H9 (cell line): ENCODE measurements at regions not wholly inside any gene's neighbourhood (a gene's known extent, or its start where the extent isn't known, plus 50 kb on each side); places are given as distances from the start of the nearest gene placed in this dataset.

ENCODE experiments used
- DNase-seq: peaks from one replicate; pipeline ENCODE4 v3.0.0-alpha.2; 2017
- H2AFZ ChIP-seq: one replicate; pipeline ENCODE4 v1.6.1; 2013; ENCODE audit warnings: mild to moderate bottlenecking, low read length, control low read depth, moderate library complexity
- H2AK5ac ChIP-seq: 2 replicates; pipeline ENCODE4 v1.6.1; 2013; ENCODE audit warnings: low read length, control low read depth, mixed read lengths; ENCODE audit not compliant: insufficient read length
- H2BK120ac ChIP-seq: one replicate; pipeline ENCODE4 v1.6.1; 2013; ENCODE audit warnings: low read depth, mild to moderate bottlenecking, low read length, control low read depth, inconsistent platforms; ENCODE audit not compliant: poor library complexity, severe bottlenecking
- H2BK12ac ChIP-seq: 2 replicates; pipeline ENCODE4 v1.6.1; 2013; ENCODE audit warnings: low read length, control low read depth, mixed read lengths, low read depth; ENCODE audit not compliant: insufficient read length
- H2BK15ac ChIP-seq: 2 replicates; pipeline ENCODE4 v1.6.1; 2013; ENCODE audit warnings: low read depth, low read length, control low read depth
- H2BK20ac ChIP-seq: one replicate; pipeline ENCODE4 v1.6.1; 2013; ENCODE audit warnings: low read depth, mild to moderate bottlenecking, low read length, control low read depth, inconsistent platforms; ENCODE audit not compliant: poor library complexity, severe bottlenecking
- H2BK5ac ChIP-seq: 2 replicates; pipeline ENCODE4 v1.6.1; 2013; ENCODE audit warnings: low read length, control low read depth, mixed read lengths; ENCODE audit not compliant: insufficient read length
- H3K14ac ChIP-seq: 2 replicates; pipeline ENCODE4 v1.6.1; 2013; ENCODE audit warnings: low read length, control low read depth; ENCODE audit not compliant: insufficient read depth
- H3K18ac ChIP-seq: 2 replicates; pipeline ENCODE4 v1.6.1; 2013; ENCODE audit warnings: low read depth, mild to moderate bottlenecking, mixed read lengths, low read length, control low read depth; ENCODE audit not compliant: insufficient read length
- H3K23ac ChIP-seq: 2 replicates; pipeline ENCODE4 v1.6.1; 2013; ENCODE audit warnings: low read length, control low read depth, mixed read lengths, low read depth; ENCODE audit not compliant: insufficient read length
- H3K23me2 ChIP-seq: 2 replicates; pipeline ENCODE4 v1.6.1; 2013; ENCODE audit warnings: low read depth, mild to moderate bottlenecking, mixed read lengths, low read length, control low read depth; ENCODE audit not compliant: insufficient read length, poor library complexity, severe bottlenecking
- H3K27ac ChIP-seq: 2 replicates; pipeline ENCODE4 v1.5.1; 2013; ENCODE audit warnings: low read length, control low read depth, mixed read lengths, low read depth; ENCODE audit not compliant: insufficient read length
- H3K27me3 ChIP-seq: 2 replicates; pipeline ENCODE4 v1.6.1; 2013; ENCODE audit warnings: low read length, control low read depth, inconsistent platforms; ENCODE audit not compliant: insufficient read depth
- H3K4ac ChIP-seq: 2 replicates; pipeline ENCODE4 v1.6.1; 2013; ENCODE audit warnings: low read depth, mild to moderate bottlenecking, control low read depth, inconsistent platforms, low read length, moderate library complexity
- H3K4me1 ChIP-seq: 2 replicates; pipeline ENCODE4 v1.6.1; 2013; ENCODE audit warnings: low read length, control low read depth, inconsistent platforms; ENCODE audit not compliant: insufficient read depth
- H3K4me2 ChIP-seq: 2 replicates; pipeline ENCODE4 v1.6.1; 2013; ENCODE audit warnings: low read length, control low read depth, mixed read lengths; ENCODE audit not compliant: insufficient read length, insufficient read depth
- H3K56ac ChIP-seq: 2 replicates; pipeline ENCODE4 v1.6.1; 2013; ENCODE audit warnings: low read depth, mild to moderate bottlenecking, mixed read lengths, low read length, control low read depth; ENCODE audit not compliant: insufficient read length
- H3K79me1 ChIP-seq: 2 replicates; pipeline ENCODE4 v1.6.1; 2013; ENCODE audit warnings: low read depth, mild to moderate bottlenecking, moderate library complexity, low read length, control low read depth, inconsistent platforms; ENCODE audit not compliant: insufficient read depth, poor library complexity, severe bottlenecking
- H3K79me2 ChIP-seq: 2 replicates; pipeline ENCODE4 v1.6.1; 2013; ENCODE audit warnings: low read length, control low read depth, inconsistent platforms; ENCODE audit not compliant: insufficient read depth
- H3K9ac ChIP-seq: 2 replicates; pipeline ENCODE4 v1.6.1; 2013; ENCODE audit warnings: low read length, control low read depth, mixed read lengths; ENCODE audit not compliant: insufficient read length; ENCODE audit errors: extremely low read depth
- H3K9me3 ChIP-seq: one replicate; pipeline ENCODE4 v1.6.1; 2013; ENCODE audit warnings: low read depth, low read length, inconsistent platforms; ENCODE audit not compliant: control insufficient read depth
- H3T11ph ChIP-seq: one replicate; pipeline ENCODE4 v1.6.1; 2013; ENCODE audit warnings: mild to moderate bottlenecking, low read length, control low read depth, inconsistent platforms
- H4K20me1 ChIP-seq: one replicate; pipeline ENCODE4 v1.6.1; 2013; ENCODE audit not compliant: control insufficient read depth, insufficient read length, insufficient read depth
- H4K5ac ChIP-seq: 2 replicates; pipeline ENCODE4 v1.6.1; 2013; ENCODE audit warnings: low read depth, mild to moderate bottlenecking, mixed read lengths, low read length, control low read depth; ENCODE audit not compliant: insufficient read length
- H4K8ac ChIP-seq: replicated peaks from 2 replicates; pipeline ENCODE4 v1.6.1; 2013; ENCODE audit warnings: low read length, control low read depth, mixed read lengths, low read depth; ENCODE audit not compliant: insufficient read length
- H4K91ac ChIP-seq: 2 replicates; pipeline ENCODE4 v1.6.1; 2013; ENCODE audit warnings: low read depth, mild to moderate bottlenecking, moderate library complexity, mixed read lengths, low read length, control low read depth; ENCODE audit not compliant: insufficient read length
- H3K27ac Mint-ChIP-seq, 3 experiments: 2 replicates in 2 of 3; 3 replicates in 1 of 3; pipeline ENCODE4 v1.8.0; 2020 to 2021; ENCODE audit warnings: mixed read lengths in 3 of 3, mild to moderate bottlenecking in 1 of 3, moderate library complexity in 1 of 3
- H3K27me3 Mint-ChIP-seq: 2 replicates; pipeline ENCODE4 v1.8.0; 2021; ENCODE audit warnings: low read depth, mild to moderate bottlenecking, moderate library complexity, mixed read lengths
- H3K36me3 Mint-ChIP-seq, 3 experiments: 2 replicates in 2 of 3; 3 replicates in 1 of 3; pipeline ENCODE4 v1.8.0; 2020 to 2021; ENCODE audit warnings: low read depth in 3 of 3, mixed read lengths in 3 of 3; ENCODE audit not compliant: insufficient read depth in 1 of 3
- H3K4me1 Mint-ChIP-seq, 2 experiments: 2 replicates each; pipeline ENCODE4 v1.8.0; 2020; ENCODE audit warnings: mixed read lengths in 2 of 2
- H3K4me3 Mint-ChIP-seq, 2 experiments: 2 replicates in 1 of 2; 3 replicates in 1 of 2; pipeline ENCODE4 v1.8.0; 2020 to 2021; ENCODE audit warnings: mild to moderate bottlenecking in 2 of 2, mixed read lengths in 2 of 2, moderate library complexity in 1 of 2
- H3K9me3 Mint-ChIP-seq, 2 experiments: 2 replicates in 1 of 2; 3 replicates in 1 of 2; pipeline ENCODE4 v1.8.0; 2020; ENCODE audit warnings: mild to moderate bottlenecking in 2 of 2, mixed read lengths in 2 of 2, moderate library complexity in 1 of 2
- WGBS: extraction: QIAGEN DNeasy Blood & Tissue Kit; methylation state at CpG from one replicate; pipeline ENCODE4 v1.1.7; 2013; ENCODE audit warnings: missing lambda C conversion rate, low lambda C conversion rate, mixed read lengths; ENCODE audit not compliant: insufficient read length; ENCODE audit errors: extremely low coverage; 5-methylcytosine and 5-hydroxymethylcytosine counted together
- TF ChIP-seq, protein P1 (sequence below): fragments of 200-600 bp; sonication (generic); conservative IDR thresholded peaks from 3 replicates; pipeline ENCODE4 v1.8.0; 2021; ENCODE audit warnings: antibody characterized with exemption, mild to moderate bottlenecking

DNA sequence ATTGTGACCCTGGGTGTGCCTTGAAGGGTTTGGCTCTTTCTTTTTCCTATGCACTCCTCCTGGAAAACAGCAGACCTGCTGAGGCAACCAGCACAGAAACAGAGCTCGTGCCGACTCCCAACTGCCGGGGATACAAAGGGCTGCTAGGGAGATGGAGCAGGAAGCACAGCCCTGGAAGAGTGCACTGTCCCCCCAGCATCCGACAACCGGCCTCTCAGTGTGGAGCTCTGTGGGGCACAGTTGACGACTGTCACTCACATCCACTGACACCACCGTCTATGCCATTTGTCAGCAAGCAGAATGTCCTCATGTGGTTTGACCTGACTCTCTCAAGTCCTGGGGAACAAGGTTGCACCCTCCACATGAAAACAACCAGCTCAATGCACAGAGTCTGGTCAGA is 290.4 kb downstream of the TNS1 start:
- Histone ChIP-seq H2AK5ac (no peak overlapping the region), H2BK120ac (no peak overlapping the region), H2BK20ac (no peak overlapping the region), H3K27ac (no peak overlapping the region), H2BK5ac (no peak overlapping the region), H3K23me2 (no peaks in the 10 kb centered on the region), H3K9ac (no peak overlapping the region), H3K27me3 (no peaks in the 10 kb centered on the region), H4K8ac (no peak overlapping the region), H3K23ac (no peak overlapping the region), H2BK15ac (no peak overlapping the region), H3K4me1 (no peaks in the 10 kb centered on the region), H4K20me1 (no peaks in the 10 kb centered on the region), H3K4ac (no peak overlapping the region), H4K5ac (no peak overlapping the region), H3K4me2 (no peak overlapping the region), H2AFZ (no peak overlapping the region), H3K79me1 (no peaks in the 10 kb centered on the region), H3K9me3 (no peaks in the 10 kb centered on the region), H3K56ac (no peak overlapping the region), H4K91ac (no peak overlapping the region), H3K79me2 (no peaks in the 10 kb centered on the region), H3T11ph (no peak overlapping the region), H3K18ac (no peak overlapping the region), H2BK12ac (no peak overlapping the region), H3K14ac (no peak overlapping the region)
- Mint-ChIP-seq H3K9me3 (no peaks in the 10 kb centered on the region), H3K4me1 (peaks cover 12 to 14% of the 10 kb centered on the region in 2 experiments), H3K4me3 (no peak overlapping the region), H3K36me3 (no peaks in the 10 kb centered on the region), H3K27me3 (peaks cover 12% of the 10 kb centered on the region), H3K27ac (no peak overlapping the region)
- no peak for DNase-seq
- no CpG with 5 or more reads among the region's 7 CpGs for WGBS
- TF ChIP-seq, protein P1, sequence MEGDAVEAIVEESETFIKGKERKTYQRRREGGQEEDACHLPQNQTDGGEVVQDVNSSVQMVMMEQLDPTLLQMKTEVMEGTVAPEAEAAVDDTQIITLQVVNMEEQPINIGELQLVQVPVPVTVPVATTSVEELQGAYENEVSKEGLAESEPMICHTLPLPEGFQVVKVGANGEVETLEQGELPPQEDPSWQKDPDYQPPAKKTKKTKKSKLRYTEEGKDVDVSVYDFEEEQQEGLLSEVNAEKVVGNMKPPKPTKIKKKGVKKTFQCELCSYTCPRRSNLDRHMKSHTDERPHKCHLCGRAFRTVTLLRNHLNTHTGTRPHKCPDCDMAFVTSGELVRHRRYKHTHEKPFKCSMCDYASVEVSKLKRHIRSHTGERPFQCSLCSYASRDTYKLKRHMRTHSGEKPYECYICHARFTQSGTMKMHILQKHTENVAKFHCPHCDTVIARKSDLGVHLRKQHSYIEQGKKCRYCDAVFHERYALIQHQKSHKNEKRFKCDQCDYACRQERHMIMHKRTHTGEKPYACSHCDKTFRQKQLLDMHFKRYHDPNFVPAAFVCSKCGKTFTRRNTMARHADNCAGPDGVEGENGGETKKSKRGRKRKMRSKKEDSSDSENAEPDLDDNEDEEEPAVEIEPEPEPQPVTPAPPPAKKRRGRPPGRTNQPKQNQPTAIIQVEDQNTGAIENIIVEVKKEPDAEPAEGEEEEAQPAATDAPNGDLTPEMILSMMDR, result no peak
